ENCODE measurements at regions not wholly inside any gene's neighbourhood (a gene's known extent, or its start where the extent isn't known, plus 50 kb on each side); places are given as distances from the start of the nearest gene placed in this dataset.

DNA sequence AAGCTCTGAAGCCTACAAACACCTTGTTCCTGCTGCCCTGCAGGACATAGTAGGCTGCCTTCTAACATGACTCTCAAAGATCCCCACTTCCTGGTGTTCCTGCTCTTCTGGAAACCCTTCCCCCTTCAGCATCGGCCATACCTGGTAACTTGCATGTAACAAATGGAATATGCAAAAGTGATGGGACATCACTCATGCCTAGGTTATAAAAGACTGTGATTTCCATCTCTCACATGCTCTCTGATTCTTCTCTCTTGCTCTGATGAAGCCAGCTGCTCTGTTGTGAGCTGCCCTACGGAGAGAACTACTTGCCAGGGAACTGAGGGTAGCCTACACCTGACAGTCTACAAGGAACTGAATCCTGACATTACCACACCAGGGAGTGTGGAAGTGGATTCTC lies 72.9 kb upstream of the IRX6 start (continued):
- TF ChIP-seq ZNF331 (CRISPR knock-in tag; IDR thresholded peaks at IDR 0.05; ENCODE audit: low read depth), result no peak
- TF ChIP-seq ZNF114 (CRISPR knock-in tag; IDR thresholded peaks at IDR 0.05), result no peak
- no peak for TF ChIP-seq NANOG (IDR thresholded peaks at IDR 0.05; ENCODE audit: borderline replicate concordance)
- no peak for TF ChIP-seq JUNB (IDR thresholded peaks at IDR 0.05; ENCODE audit: unreplicated experiment)
- TF ChIP-seq POLR2AphosphoS5 (IDR thresholded peaks at IDR 0.05; ENCODE audit: low read depth), result no peak
- TF ChIP-seq EZH2 (IDR thresholded peaks at IDR 0.05; ENCODE audit: low read depth, unreplicated experiment), result no peak
- TF ChIP-seq, protein P1, sequence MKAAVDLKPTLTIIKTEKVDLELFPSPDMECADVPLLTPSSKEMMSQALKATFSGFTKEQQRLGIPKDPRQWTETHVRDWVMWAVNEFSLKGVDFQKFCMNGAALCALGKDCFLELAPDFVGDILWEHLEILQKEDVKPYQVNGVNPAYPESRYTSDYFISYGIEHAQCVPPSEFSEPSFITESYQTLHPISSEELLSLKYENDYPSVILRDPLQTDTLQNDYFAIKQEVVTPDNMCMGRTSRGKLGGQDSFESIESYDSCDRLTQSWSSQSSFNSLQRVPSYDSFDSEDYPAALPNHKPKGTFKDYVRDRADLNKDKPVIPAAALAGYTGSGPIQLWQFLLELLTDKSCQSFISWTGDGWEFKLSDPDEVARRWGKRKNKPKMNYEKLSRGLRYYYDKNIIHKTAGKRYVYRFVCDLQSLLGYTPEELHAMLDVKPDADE (IDR thresholded peaks at IDR 0.05), result no peak
- TF ChIP-seq, protein P2, sequence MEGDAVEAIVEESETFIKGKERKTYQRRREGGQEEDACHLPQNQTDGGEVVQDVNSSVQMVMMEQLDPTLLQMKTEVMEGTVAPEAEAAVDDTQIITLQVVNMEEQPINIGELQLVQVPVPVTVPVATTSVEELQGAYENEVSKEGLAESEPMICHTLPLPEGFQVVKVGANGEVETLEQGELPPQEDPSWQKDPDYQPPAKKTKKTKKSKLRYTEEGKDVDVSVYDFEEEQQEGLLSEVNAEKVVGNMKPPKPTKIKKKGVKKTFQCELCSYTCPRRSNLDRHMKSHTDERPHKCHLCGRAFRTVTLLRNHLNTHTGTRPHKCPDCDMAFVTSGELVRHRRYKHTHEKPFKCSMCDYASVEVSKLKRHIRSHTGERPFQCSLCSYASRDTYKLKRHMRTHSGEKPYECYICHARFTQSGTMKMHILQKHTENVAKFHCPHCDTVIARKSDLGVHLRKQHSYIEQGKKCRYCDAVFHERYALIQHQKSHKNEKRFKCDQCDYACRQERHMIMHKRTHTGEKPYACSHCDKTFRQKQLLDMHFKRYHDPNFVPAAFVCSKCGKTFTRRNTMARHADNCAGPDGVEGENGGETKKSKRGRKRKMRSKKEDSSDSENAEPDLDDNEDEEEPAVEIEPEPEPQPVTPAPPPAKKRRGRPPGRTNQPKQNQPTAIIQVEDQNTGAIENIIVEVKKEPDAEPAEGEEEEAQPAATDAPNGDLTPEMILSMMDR (conservative IDR thresholded peaks at IDR 0.05; ENCODE audit: low read depth in 2 of 2), result no peak
- TF ChIP-seq CREB1 (CRISPR knock-in tag; IDR thresholded peaks at IDR 0.05; ENCODE audit: low read depth), result no peak

DNA sequence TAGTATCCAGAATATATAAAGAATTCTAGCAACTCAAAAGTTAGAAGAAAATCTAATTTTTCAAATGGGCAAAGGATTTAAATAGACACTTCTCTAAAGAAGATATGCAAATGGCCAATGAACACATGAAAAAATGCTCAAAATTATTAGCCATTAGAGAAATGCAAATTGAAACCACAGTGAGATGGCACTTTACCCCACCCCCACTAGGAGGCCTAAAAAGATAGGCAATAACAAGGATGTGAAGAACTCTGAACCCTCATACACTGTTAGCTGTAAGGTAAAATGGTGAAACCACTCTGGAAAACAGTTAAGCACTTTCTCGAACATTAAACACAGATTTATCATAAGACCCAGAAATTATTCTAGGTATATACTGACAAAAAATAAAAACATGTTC lies 71.4 kb upstream of the IRX6 start:
- peaks cover 14% of the 10 kb centered on the region; the same call in 2 of the 3 replicates for H3K4me1 Mint-ChIP-seq
- ATAC-seq, result no peak
- TF ChIP-seq ZNF114 (CRISPR knock-in tag; IDR thresholded peaks at IDR 0.05), result no peak
- TF ChIP-seq STAT1 (IDR thresholded peaks at IDR 0.05; ENCODE audit: unreplicated experiment), result no peak
- TF ChIP-seq CREB1 (CRISPR knock-in tag; IDR thresholded peaks at IDR 0.05; ENCODE audit: low read depth), result no peak
- TF ChIP-seq EZH2phosphoT487 (IDR thresholded peaks at IDR 0.05; ENCODE audit: unreplicated experiment), result no peak
- no peak for TF ChIP-seq EZH2 (IDR thresholded peaks at IDR 0.05; ENCODE audit: low read depth, unreplicated experiment)
- no peak for TF ChIP-seq POLR2AphosphoS5 (IDR thresholded peaks at IDR 0.05; ENCODE audit: low read depth)
- TF ChIP-seq, protein P3, sequence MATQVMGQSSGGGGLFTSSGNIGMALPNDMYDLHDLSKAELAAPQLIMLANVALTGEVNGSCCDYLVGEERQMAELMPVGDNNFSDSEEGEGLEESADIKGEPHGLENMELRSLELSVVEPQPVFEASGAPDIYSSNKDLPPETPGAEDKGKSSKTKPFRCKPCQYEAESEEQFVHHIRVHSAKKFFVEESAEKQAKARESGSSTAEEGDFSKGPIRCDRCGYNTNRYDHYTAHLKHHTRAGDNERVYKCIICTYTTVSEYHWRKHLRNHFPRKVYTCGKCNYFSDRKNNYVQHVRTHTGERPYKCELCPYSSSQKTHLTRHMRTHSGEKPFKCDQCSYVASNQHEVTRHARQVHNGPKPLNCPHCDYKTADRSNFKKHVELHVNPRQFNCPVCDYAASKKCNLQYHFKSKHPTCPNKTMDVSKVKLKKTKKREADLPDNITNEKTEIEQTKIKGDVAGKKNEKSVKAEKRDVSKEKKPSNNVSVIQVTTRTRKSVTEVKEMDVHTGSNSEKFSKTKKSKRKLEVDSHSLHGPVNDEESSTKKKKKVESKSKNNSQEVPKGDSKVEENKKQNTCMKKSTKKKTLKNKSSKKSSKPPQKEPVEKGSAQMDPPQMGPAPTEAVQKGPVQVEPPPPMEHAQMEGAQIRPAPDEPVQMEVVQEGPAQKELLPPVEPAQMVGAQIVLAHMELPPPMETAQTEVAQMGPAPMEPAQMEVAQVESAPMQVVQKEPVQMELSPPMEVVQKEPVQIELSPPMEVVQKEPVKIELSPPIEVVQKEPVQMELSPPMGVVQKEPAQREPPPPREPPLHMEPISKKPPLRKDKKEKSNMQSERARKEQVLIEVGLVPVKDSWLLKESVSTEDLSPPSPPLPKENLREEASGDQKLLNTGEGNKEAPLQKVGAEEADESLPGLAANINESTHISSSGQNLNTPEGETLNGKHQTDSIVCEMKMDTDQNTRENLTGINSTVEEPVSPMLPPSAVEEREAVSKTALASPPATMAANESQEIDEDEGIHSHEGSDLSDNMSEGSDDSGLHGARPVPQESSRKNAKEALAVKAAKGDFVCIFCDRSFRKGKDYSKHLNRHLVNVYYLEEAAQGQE (IDR thresholded peaks at IDR 0.05; ENCODE audit: unreplicated experiment), result no peak
- TF ChIP-seq, protein P1 (IDR thresholded peaks at IDR 0.05), result no peak
- no peak for TF ChIP-seq JUNB (IDR thresholded peaks at IDR 0.05; ENCODE audit: unreplicated experiment)
- no peak for TF ChIP-seq ZNF331 (CRISPR knock-in tag; IDR thresholded peaks at IDR 0.05; ENCODE audit: low read depth)

More for the DNA sequence above, 71.4 kb upstream of the IRX6 start:
- Histone ChIP-seq H4K20me1 (replicated peaks; ENCODE audit: insufficient read depth) (no peaks in the 10 kb centered on the region), H3F3A (replicated peaks; ENCODE audit: low read depth) (no peaks in the 10 kb centered on the region), H3K4me3 (no peak overlapping the region), H2AFZ (no peak overlapping the region), H3K4me1 (ENCODE audit: insufficient read depth) (peaks cover 12% of the 10 kb centered on the region; the same call in 1 of the 2 replicates), H3K36me3 (ENCODE audit: insufficient read depth) (no peaks in the 10 kb centered on the region), H3K4me2 (no peak overlapping the region), H3K27me3 (ENCODE audit: insufficient read depth) (no peaks in the 10 kb centered on the region), H3K9me2 (ENCODE audit: insufficient read depth) (0 out of 2 replicates have a peak, but pooled peaks cover 5% of the 10 kb centered on the region), H3K27ac (ENCODE audit: low read depth) (no peak overlapping the region), H3K79me2 (replicated peaks; ENCODE audit: insufficient read depth) (no peaks in the 10 kb centered on the region)
- DNase-seq (ENCODE audit: low spot score), result no peak
- Mint-ChIP-seq H3K27ac (no peak overlapping the region), H3K4me3 (no peak overlapping the region), H3K27me3 (ENCODE audit: insufficient read depth, low read depth, poor library complexity) (peaks cover 5% of the 10 kb centered on the region), H3K9me3 (no peaks in the 10 kb centered on the region; the same call in 1 of the 3 replicates), H3K36me3 (ENCODE audit: low read depth) (no peaks in the 10 kb centered on the region; the same call in 2 of the 3 replicates)
